SKM-1 (cell line): ENCODE measurements at regions not wholly inside any gene's neighbourhood (a gene's known extent, or its start where the extent isn't known, plus 50 kb on each side); places are given as distances from the start of the nearest gene placed in this dataset.

Source experiments
- DNase-seq: peaks from one replicate; lab custom pipeline; 2025; ENCODE audit not compliant: unreplicated experiment; lab: John Stamatoyannopoulos, UW

DNA sequence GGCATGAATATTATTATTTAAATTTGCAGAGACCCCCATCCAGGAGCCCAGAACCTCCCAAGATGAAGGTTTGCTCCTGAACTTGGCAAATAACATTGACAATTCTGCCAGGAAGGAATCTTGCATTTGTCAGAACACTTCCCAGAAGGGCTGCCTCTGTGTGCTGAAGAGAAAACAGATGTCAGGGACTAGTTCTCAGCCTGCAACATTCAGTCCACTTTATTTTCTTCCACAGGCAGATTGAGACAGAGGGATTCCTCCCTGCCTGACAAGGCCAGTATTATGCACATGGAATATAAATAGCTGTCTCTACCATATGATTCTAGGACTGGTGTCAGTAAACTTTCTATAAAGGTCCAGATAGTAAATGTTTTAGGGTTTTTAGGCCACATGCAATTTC, 171.5 kb upstream of the SIX2 start:
- no peak for DNase-seq

- DNase-seq, result no peak
Observed at GRCh38 chr2:45180033-45180746, 170.9 kb upstream of the SIX2 start.

GRCh38 chr2:45178854-45179253, 169.6 kb upstream of the SIX2 start:
- no peak for DNase-seq

DNA sequence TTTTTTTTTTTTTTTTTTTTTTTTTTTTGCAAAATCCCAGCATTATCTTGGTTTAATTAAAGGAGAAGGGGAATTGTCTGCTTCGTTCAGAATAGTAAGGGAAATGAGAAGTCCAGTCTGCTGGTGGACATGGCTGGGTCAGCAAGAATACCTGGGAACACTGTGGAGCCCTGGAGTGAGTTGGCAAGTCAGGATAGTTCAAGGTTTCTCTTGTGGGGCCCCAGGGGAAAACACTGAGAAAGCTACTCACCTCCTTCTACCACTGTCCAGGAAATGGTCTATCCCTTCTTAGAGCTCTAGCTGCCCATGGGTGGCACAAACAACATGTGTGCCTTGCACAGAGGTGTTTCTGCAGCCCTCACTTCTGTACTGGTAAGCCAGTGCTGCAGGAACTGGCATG, 169.1 kb upstream of the SIX2 start:
- DNase-seq, result no peak

DNA sequence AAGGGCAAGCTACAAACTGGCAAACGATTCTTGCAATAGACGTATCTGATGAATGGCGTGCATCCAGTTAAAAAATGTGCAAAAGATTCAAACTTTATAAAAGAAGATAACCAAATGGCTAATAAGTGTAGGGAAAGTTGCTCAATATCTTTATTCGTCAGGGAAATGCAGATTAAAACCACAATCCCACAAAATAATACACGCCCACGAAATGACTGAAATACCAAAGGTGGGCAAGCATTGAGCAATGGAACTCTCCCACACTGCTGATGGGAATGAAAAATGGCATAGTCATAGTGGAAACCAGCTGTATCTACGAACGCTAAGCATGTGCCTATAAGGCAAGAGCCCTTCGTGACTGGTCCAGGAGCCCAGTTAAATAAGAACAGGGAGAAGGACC, 168.6 kb upstream of the SIX2 start:
- no peak for DNase-seq

DNA sequence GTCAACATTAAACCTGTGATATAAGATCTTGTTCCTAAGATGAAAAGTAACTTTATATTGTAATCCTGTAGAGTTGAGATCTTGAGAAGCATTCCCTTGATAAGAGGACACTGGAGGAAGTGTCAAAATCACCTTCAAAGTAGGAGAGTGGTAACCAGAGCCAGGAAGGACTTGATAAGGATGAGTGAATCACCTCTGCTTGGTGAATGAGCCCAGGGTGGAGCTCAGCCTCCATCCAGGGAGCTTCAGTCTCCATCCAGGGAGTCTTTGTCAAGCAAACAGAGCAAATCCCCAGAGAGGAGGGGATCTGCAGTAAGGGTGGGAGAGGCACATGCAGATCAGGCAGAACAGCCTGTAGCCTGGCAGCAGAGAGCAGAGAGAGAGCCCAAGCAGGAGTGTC, 167.1 kb upstream of the SIX2 start:
- no peak for DNase-seq

DNA sequence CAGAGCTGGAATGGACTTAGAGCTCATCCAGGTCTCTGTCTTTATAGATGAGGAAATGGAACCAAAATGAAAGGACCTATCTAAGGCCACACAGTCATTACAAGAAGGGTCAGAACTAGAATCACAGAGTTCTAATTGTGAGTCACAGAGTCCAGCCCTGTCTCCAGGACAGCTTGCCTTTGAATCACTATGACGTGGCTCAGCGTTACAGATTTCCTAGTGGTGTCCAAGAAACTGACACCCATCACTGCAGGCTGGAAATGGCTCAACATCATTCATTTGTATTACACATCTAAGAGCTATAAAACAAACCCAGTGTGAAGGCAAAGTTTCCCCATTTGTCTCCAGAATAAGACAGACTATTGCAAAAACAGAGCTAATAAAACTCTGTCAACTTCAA, 164.3 kb upstream of the SIX2 start:
- no peak for DNase-seq

- no peak for DNase-seq
Observed at GRCh38 chr2:45172760-45173392, 163.6 kb upstream of the SIX2 start.

DNA sequence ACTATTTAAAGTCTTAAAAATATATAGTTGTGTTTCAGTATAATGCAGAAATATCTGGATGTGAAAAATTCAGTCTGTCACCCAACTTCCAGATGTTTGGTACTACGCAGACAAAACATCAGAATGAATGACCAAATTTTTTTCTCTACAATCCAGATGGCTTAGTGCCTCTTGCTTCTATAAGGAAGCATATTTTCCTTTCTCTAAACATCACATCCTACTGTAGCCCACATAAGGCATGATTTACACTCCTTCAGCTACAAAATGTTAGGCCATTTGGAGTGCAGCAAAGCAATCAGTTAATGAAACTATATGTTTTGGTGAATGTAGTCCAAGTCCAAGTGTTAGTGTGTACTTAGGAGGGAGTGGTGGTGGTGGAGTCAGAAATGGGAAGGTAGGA, 162.9 kb upstream of the SIX2 start:
- no peak for DNase-seq

GRCh38 chr2:45171136-45171501, 161.9 kb upstream of the SIX2 start:
- no peak for DNase-seq

GRCh38 chr2:45170191-45171135, 161.2 kb upstream of the SIX2 start:
- no peak for DNase-seq

GRCh38 chr2:45169339-45170190, 160.3 kb upstream of the SIX2 start:
- DNase-seq, result no peak

- DNase-seq, result no peak
Observed at GRCh38 chr2:45168711-45169338, 159.6 kb upstream of the SIX2 start.

GRCh38 chr2:45167920-45168629, 158.8 kb upstream of the SIX2 start:
- no peak for DNase-seq

DNA sequence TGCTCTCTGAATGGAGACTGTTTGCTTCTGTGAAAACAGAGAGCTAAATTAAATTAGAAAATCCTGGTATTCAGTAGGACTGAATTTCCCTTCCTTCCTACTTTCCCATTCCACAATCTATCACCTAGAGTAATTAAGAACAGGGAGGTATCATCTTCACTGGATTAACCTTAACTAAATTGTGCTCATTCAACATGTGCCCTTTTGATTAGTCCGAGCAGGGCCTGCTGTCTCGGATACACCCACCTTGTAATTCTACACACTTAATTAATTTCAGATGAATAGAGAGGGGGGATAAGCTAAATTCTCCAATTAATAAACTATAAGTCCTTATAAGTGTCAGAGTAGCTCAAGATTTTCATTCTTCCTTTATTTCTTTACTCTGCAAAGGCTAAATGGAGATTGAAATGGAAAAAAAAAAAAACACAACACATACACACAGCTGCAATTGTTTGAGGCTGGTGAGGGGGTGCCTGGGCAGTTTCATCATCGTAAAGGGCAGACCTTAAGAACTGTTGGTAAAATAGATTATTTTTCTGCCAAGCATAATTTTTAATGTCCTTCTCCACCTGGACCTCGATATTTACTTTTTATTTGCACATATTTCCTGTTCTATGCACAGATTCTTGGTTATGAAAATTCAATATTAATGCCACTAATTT, 157.1 kb upstream of the SIX2 start:
- DNase-seq, result no peak

GRCh38 chr2:45162711-45163110, 153.5 kb upstream of the SIX2 start:
- DNase-seq, result no peak

DNA sequence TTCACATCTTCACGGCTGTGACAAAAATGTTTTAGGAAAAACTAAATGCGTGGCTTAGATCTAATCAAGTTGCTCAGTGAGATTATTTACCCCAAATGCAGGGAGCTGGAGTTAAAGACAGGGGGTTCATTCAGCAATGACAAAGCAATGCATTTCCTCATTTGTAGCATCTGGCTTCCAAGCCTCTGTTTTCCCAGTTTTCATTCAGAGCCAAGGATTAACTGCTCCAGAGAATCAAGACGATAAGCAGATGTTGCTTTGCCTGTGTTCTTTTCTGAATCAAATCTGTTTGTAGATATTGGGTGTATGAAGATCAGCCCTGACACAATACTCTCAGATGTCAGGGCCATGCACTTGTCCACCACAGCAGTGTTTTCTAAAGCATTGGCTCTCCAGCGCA, 147.4 kb upstream of the SIX2 start:
- DNase-seq, result no peak

GRCh38 chr2:45154606-45155155, 145.4 kb upstream of the SIX2 start:
- DNase-seq, result no peak

DNA sequence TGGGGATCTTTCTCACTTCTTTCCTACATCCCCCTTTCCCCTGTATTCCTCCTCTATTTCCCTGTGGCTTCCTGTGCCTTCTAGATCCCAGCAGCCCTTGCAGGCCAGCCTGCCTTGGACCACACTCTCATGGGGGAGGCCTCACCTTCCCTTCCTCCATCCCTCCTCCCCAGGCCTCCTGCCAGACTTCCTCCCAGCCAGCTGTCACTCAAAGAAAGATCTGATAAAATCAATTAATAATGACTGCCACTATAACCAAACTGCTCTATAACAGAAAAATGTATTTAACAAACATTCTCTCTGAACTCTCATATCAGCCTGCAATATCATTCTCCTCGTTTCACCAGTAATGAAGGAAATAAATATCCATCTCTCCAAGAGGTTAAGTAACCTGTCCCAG, 144.9 kb upstream of the SIX2 start:
- DNase-seq, result no peak
